Head of caudate nucleus (tissue), 42 donors: ENCODE measurements at regions not wholly inside any gene's neighbourhood (a gene's known extent, or its start where the extent isn't known, plus 50 kb on each side); places are given as distances from the start of the nearest gene placed in this dataset.
"Not testable (repeated sequence)": the region's sequence is repeated elsewhere in the genome, so short reads cannot be mapped to it uniquely, and the experiment has no call there.

Experiments
- DNase-seq, 42 donors: peaks; one replicate each; pipeline versions ENCODE4 v3.0.0 to v3.0.0-alpha.2; 2020 to 2021; ENCODE audit warnings: mixed read lengths in 7 of 42
- intact Hi-C: fragments of 100-400 bp; cut with DNase I; formaldehyde crosslinking; loops from one replicate; pipeline ENCODE4 v1.15.0; 2022

DNA sequence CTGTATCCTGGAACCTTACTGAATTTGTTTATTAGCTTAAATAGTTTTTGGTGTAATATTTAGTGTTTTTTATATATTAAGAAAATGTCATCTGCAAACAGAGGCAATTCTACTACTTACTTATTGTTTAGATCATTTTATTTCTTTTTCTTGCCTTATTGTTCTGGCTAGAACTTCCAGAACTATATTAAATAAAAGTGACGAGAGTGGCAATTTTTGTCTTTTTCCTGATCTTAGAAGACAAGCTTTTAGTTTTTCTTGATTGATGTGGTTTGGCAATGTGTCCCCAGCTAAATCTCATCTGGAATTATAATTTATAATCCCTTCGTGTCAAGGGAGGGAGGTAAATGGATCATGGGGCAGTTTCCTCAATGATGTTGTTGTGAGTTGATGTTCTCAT, 857.8 kb downstream of the SLC6A15 start:
- intact Hi-C loops = no loop called here
- DNase-seq = no peak

DNA sequence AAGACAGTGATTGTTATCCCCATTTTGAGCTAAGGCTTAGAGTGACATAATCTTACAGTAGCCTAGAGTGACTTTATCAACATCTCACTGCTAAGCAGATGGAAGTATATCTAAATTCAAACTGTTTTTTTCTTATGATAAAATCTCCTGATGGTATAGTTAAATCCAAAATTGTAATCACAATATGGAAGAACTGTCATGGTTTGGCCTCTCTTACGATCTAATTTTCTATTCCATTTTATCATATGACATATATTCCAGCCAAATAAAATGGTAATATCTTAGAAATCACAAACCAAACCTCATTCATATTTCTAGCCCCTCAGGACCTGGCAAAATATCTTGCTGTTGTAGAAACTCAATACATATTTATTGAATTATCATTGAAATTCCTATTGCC, 864.7 kb downstream of the SLC6A15 start:
- intact Hi-C loops = no loop called here
- no peak for DNase-seq

DNA sequence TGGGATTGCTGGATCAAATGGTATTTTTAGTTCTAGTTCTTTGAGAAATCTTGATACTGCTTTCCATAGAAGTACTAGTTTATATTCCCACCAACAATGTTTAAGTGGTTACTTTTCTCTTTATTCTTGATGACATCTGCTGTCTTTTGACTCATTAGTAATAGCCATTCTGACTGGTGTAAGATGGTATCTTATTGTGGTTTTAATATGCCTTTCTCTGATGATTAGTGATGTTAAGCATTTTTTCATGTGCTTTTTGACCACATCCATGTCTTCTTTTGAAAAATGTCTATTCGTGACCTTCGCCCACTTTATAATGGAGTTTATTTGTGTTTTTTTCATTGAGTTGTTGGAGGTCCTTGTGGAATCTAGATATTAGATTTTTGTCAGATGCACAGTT, 865.7 kb downstream of the SLC6A15 start:
- intact Hi-C loops = no loop called here
- no peak for DNase-seq

DNA sequence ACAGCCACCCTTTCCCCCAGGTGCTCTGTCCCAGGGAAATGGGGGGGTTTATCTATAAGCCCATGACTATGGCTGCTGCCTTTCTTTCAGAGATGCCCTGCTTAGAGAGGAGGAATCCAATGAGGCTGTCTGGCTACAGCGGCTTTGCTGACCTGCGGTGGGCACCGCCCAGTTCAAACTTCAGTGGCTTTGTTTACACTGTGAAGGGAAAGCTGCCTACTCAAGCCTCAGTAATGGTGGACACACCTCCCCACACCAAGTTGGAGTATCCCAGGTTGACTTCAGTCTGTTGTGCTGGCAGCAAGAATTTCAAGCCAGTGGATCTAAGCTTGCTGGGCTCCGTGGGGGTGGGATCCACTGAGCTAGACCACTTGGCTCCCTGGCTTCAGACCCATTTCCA, 869.2 kb downstream of the SLC6A15 start:
- no peak for DNase-seq
- intact Hi-C loops = no loop called here

DNA sequence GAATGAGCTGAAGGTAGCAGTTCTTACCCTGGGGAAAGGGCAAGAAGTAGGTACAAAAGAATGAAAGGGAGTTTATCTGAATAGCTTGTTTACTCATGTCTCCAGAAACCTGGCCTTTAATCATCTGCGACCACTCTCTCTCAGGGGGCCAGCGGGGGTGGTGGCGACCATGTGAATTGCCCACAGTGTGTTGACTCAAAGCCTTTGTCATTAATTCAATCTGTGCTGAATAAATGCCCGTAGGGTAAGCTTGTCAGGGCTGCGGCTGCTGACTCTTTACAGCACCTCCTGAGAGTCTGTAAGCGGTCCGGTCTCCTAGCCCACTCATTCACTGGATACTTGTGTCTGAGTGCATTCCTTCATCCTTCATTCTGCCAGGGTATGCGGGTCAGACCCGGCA, 874.4 kb downstream of the SLC6A15 start:
- intact Hi-C loops = no loop called here
- DNase-seq = no peak

DNA sequence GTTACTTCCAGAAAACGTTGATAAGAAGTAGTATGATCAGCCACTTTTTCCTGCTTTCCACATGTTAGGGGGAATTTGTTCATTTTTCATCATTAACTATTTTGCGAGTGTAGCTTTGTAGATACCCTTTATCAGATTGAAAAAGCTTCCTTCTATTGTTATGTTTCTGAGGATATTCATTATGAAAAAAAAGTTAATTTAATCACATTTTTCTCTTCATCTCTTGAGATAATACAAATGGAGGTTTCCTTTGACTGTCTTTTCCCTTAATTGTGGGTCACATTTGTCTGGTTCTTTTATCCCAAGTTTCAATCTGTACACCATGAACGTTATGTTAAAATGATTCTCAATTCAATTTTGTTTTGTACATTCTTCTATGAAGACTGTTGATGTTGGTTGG, 875.7 kb downstream of the SLC6A15 start:
- intact Hi-C loops = no loop called here

DNA sequence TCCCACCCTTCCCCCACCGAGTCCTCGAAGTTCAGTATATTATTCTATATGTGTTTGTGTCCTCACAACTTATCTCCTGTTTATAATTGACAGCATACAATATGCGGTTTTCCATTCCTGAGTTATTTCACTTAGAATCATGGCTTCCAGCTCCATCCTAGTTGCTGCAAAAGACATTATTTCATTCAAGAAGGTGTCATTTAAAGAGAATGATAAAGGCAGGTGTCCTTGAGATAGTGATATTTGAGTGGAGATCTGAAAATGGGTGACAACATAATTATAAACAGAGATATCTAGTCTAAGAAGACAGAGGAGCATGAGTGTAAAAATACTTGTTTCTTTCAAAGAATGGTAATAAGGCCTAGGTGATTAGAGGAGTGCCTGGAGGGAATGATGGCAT, 876.8 kb downstream of the SLC6A15 start:
- intact Hi-C loops = no loop called here
- no peak for DNase-seq

More for the DNA sequence above, 875.7 kb downstream of the SLC6A15 start:
- DNase-seq = no peak

DNA sequence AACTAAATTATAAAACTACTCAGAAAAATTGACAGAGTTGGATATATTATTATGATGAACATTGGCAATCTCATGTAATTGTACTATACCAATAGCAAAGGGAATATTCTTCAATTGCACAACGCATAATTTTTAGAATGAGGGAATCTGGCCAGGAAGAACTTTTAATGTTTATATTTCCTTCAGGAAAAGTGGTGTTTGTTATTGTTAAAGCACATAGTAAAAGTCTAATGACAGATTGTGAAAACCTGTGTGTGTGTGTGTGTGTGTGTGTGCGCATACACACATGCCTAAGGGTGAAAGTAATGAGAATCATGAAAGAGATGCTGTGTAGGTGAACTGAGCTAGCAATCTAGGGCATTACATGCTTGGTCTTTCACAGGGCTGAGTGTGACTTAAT, 877.7 kb downstream of the SLC6A15 start:
- DNase-seq = no peak
- intact Hi-C loops = no loop called here

DNA sequence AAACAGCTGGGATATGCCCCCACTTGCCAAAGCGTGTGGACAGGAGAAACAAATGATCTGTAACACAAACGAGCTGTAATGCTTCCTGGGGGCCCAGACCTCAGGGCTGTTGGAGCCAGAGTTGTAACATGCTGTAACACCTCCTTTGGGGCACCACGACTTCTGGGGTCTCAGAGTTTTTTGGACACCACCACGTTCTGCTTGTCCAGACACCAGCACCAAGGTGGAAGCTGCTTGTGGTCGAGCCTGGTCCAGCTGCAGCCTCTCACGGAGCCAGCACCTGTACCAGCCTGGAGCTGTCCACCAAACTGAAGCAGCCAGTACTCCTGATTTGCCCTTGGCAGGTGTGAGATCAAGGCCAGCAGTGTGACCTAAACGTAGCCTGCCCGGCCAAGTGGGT, 879.4 kb downstream of the SLC6A15 start:
- intact Hi-C loops = no loop called here
- no peak for DNase-seq

DNA sequence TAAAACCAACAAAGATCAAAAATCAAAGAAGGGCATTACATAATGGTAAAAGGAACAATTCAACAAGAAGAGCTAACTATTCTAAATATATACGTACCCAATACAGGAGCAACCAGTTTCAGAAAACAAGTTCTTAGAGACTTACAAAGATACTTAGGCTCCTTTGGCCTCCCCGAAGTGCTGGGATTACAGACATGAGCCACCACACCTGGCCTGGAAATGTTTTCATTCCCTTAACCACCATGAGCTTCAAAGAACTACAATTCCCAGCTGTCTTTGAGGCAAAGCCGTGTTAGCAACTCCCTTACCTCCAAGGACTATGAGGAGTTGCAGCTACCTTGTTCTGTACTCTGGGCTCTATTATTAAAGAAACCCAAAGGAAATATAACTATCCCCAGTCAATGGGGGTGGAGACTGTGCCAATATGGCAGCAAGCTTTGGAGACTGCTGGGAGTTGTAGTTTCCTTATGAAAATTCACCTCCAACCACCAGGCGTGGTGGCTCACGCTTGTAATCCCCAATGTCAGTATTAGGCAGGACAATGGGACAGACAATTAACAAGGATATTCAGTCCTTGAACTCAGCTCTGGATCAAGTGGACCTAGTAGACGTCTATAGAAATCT, 893.9 kb downstream of the SLC6A15 start:
- intact Hi-C loops = not testable (repeated sequence)

DNA sequence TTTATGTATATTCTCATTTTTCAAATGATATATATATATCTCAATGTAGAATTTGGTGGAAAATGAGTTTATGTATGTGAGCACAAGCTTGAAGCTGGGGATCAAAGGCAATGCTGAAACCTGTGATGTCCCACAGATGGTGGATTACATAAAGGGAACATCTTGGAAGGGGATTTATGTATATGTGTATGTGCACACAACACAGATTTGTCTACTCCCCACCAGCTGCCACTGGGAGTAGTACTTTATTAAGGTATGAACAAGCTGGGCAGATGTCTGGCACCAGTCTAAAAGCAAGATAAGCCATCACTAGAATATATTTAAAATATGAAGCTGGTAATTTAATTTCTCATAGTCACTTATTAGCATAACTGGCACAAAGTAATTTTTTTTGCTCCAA, 895.6 kb downstream of the SLC6A15 start:
- intact Hi-C loops = no loop called here
- DNase-seq = no peak

More for the DNA sequence above, 893.9 kb downstream of the SLC6A15 start:
- not testable (repeated sequence) for DNase-seq

DNA sequence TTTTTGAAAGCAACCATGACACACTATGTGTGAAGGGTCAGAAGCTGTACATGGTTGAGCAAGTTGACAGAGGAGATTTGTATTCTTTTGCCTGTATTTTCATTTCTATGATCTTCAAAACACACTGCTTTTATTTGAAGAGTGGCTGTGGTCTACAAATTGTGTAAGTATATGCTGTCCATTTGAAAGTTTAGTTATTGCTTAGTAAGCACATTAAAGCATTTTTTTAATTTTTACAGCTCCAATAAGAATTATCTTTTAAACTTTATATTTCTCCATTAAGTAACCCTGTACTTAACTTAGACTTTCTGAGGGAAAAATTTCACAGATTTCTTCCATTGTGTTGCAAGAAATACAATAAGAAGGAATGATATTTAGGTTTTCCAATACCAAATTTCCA, 915.2 kb downstream of the SLC6A15 start:
- DNase-seq = no peak
- intact Hi-C loops = no loop called here

DNA sequence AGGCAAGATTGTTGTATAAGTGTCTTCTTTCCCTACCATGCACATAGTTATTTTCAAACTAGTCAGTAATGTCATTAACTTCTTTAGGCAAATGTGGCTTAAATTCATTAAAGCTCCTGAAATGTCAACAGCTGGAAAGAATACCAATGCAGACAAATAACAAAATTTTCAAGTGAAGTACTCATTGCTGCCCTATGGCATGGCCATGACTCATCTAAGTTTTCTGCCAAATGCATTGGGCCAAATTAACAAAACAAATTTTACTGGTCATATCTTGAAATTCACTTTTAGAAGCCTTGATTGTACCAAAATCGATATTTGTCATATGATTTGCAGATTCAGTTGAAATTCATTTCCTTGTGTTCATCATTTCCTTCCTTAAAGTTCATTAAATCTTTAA, 915.9 kb downstream of the SLC6A15 start:
- no peak for DNase-seq
- intact Hi-C loops = no loop called here

DNA sequence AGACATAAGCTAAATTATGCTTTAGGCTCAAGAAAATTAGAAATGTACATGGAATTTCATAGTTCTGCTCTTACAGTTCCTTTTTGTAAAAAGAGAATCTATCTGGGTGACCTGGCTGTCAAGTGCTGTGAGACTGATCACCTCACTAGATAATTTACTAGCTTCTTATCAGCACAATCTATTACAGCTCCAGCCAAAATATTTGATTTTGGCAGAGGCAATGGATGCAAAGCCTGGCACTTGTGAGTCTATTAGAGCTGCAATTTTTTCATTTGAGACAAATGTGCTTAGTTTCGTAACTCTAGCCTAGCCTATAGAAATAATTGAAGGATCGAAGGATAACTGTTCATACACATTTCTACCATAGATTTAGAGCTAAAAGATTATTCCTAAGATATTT, 927.5 kb downstream of the SLC6A15 start:
- intact Hi-C loops = no loop called here
- no peak for DNase-seq

DNA sequence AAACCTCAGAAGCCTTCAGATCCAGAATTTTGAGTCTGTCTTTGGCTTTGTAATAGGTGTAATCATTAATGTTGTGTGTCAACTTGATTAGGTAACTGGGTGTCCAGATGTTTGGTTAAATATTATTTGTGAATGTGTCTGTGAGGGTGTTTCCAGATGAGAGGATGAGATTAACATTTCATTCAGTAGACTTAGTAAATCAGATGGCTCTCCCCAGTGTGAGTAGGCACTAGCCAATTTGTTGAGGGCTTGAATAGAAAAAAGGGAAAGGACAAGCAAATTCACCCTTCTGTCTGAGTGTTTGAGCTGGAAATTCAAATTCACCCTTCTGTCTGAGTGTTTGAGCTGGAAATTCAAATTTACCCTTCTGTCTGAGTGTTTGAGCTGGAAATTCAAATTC, 932.2 kb downstream of the SLC6A15 start:
- intact Hi-C loops = no loop called here
- DNase-seq = no peak

DNA sequence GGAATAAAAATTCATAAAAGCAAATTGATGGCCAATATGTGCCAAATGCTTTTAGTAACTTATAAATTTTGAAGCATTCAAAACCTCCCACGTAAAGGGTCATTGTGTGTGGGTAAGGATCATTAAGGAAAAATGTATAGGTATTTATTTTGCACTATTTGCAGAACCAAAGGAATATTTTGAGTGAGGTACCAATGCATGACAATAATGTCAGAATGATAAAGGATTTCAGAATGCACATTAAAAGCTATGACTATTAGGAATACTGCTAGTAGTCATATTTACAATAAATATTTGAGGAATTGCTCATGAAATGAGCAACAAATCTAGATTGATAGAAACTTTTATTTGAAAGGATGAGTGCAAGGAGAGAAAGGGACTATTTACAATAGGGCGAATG, 932.8 kb downstream of the SLC6A15 start:
- no peak for DNase-seq
- intact Hi-C loops = no loop called here

DNA sequence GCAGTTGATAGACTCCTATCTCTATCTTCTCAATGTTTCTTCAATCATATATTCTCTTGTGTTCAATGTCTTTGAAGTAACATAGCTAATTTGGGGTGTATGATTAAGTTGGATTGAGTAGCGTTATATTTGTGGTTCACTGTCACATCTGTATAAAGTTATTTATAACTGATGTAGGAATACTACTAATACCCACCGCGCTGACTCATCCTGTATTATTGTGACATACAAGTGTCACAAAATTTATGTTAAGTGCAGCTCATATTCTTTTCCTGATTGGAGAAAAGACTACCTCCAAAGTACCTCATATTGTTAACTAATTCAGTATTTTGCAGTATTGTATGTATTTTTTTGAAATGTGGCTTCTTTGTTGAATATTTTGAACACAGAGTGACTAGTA, 940.8 kb downstream of the SLC6A15 start:
- intact Hi-C loops = no loop called here
- DNase-seq = no peak

DNA sequence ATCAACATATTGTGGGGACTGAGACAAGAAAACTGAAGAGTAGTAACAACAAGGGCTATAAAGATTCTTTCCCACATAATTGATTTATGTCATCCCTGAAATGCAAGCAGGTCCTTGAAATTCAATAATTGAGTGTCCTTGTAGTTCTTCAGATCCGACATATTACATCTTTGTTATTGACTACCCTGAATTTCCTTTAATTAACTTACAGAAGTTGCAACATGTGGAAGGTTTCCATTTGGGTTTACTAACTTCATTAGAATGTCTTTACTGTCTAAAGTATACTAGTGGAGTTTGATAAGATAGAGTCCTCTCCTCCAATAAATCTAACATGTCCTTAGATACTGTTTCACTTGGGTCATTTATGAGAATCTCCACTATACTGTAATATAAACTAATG, 951.8 kb downstream of the SLC6A15 start:
- DNase-seq = no peak

DNA sequence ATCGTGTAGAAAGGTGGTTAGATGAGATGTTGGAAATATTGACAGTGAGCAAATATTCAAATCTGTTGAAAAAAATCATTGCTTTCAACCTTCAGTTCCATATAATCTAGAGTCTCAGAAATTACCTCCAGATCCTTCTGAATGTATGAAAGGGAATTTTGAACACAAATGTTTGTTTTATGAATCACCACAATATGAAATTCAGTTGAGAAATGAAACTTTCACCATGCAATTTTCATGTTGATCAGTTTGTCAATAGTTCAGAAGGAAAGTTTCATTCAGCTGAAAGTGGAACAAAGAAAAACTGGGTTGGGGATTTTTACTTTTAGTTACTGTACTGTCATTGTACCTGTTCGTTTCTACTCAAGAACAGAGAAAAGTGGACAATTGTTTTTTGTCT, 953.6 kb downstream of the SLC6A15 start:
- intact Hi-C loops = no loop called here
- DNase-seq = no peak

More for the DNA sequence above, 951.8 kb downstream of the SLC6A15 start:
- intact Hi-C loops = no loop called here

DNA sequence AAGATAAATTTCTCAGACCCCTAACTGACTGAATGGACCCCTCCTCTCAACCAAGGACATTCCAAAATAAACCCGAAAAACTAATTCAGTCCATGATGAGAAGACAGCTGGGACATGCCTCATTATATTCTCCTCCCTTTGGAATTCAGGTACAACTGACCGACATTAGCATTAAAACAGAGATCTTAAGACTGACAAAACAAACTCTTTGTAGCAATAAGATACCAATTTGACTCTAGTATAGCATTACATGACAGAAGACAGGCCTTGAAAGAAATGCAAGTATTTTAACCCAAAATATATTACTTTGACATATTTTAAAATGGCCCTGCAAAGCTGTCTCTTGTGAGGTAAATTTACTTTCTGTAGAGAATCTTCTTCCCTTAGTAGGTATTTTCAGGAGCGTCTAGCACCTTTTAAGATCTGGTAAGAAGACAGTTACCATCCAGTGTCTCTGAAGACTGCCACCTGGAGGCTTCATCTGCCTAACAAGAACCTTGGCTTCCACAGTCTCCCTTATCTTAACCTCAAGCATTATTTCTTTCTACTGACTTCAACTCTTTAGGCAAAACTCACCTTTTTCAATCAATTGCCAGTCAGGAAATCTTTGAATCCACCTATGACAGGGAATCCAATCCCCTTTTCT, 957.5 kb downstream of the SLC6A15 start:
- intact Hi-C loops = no loop called here
- no peak for DNase-seq

DNA sequence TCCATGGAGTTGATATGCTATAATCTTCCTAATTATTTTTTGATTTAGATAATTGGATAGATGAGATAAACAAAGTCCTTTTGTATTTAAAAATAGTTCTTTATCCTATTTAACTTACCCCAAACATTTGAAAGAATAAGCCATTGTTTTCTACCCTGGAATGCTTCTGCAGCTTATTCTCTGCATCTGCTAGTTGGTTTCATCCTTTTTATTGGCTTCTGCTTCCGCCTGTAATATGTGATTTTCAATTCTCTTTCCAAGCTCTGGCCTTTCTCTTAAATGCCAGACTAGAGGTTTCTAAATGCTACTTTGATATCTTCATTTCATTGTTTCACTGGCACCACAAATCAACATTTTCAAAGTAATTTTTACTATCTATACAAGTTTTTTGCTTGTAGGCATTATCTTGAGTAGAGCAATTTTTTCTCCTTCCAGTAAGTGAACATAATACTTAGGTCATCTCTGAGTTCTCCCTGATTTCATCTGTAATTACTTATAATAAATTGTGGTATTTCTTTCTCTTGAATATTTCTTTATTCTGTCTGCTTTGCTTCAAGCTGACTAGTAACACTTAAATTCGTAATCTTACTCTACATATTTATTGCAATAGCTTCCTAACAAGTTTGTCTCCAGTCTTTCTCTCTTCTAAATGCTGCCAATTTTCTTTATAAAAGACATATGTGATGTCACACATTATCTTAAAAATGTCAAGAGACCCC, 958.4 kb downstream of the SLC6A15 start:
- DNase-seq = peak in 2 of 42 donors; percentile 8 to 28
- intact Hi-C loops = no loop called here
